ENCODE measurements at regions not wholly inside any gene's neighbourhood (a gene's known extent, or its start where the extent isn't known, plus 50 kb on each side); places are given as distances from the start of the nearest gene placed in this dataset.
"Not testable (repeated sequence)": the region's sequence is repeated elsewhere in the genome, so short reads cannot be mapped to it uniquely, and the experiment has no call there.

DNA sequence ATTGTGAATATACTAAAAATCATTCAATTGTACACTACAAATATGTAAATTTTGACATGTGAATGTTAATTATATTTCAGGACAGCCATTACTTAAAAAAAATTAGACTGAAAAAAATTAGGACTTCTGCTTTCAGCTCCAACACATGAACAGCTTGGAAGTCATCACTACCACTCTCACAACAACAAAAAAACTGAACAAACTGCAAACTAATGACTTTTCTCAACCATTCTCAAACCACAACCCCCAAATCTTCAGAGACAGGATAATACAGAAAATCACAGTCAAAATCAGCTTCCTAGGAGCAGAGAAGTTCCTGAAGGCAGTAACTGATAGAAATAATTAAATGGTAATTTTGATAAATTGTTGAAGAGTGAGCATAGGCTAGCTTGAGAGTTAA, 686.4 kb downstream of the TLE1 start:
- ATAC-seq (no peak), DNase-seq (no peak)
- Histone ChIP-seq H3K4me1 (no peaks in the 10 kb centered on the region), H3K27me3 (no peaks in the 10 kb centered on the region), H3K36me3 (no peaks in the 10 kb centered on the region), H3K27ac (no peak overlapping the region), H3K9me3 (no peaks in the 10 kb centered on the region), H3K4me3 (no peak overlapping the region)
- intact Hi-C loops (cut with DNase I; ENCODE audit: low total_unique reads): no loop called here
- TF ChIP-seq POLR2A (IDR thresholded peaks at IDR 0.05): no peak
- TF ChIP-seq, protein P1, sequence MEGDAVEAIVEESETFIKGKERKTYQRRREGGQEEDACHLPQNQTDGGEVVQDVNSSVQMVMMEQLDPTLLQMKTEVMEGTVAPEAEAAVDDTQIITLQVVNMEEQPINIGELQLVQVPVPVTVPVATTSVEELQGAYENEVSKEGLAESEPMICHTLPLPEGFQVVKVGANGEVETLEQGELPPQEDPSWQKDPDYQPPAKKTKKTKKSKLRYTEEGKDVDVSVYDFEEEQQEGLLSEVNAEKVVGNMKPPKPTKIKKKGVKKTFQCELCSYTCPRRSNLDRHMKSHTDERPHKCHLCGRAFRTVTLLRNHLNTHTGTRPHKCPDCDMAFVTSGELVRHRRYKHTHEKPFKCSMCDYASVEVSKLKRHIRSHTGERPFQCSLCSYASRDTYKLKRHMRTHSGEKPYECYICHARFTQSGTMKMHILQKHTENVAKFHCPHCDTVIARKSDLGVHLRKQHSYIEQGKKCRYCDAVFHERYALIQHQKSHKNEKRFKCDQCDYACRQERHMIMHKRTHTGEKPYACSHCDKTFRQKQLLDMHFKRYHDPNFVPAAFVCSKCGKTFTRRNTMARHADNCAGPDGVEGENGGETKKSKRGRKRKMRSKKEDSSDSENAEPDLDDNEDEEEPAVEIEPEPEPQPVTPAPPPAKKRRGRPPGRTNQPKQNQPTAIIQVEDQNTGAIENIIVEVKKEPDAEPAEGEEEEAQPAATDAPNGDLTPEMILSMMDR (IDR thresholded peaks at IDR 0.05 in 4 of 5, conservative IDR thresholded peaks at IDR 0.05 in 1 of 5): no peak
- in situ Hi-C loops (cut with MboI; ENCODE audit: low sequenced_read_pairs in 4 of 4): no loop called here

DNA sequence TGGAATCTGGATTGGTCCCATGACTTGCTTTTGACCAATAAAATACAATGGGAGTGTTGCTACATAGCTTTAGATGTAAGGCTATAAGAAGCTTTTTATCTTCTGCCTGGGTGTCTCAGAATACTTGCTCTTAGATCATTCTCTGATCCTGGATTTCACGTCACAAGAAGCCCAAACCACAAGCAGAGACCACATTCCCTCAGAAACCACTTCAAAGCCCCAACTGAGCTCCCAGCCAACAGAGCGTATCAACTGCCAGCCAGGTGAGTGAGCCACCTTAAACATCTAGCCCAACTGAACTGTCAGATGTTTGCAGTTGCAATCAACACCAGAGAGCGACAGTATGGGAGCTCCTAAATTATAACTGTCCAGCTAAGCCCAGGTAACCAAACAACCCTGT, 687.1 kb downstream of the TLE1 start:
- Histone ChIP-seq H3K9me3 (no peaks in the 10 kb centered on the region), H3K4me3 (no peak overlapping the region), H3K36me3 (no peaks in the 10 kb centered on the region), H3K27ac (no peak overlapping the region), H3K4me1 (no peaks in the 10 kb centered on the region), H3K27me3 (no peaks in the 10 kb centered on the region)
- ATAC-seq (no peak), DNase-seq (no peak)
- intact Hi-C loops (cut with DNase I; ENCODE audit: low total_unique reads) (no loop called here), in situ Hi-C loops (cut with MboI; ENCODE audit: low sequenced_read_pairs in 4 of 4) (no loop called here)
- TF ChIP-seq, protein P1 (IDR thresholded peaks at IDR 0.05 in 4 of 5, conservative IDR thresholded peaks at IDR 0.05 in 1 of 5): no peak
- TF ChIP-seq POLR2A (IDR thresholded peaks at IDR 0.05): no peak

DNA sequence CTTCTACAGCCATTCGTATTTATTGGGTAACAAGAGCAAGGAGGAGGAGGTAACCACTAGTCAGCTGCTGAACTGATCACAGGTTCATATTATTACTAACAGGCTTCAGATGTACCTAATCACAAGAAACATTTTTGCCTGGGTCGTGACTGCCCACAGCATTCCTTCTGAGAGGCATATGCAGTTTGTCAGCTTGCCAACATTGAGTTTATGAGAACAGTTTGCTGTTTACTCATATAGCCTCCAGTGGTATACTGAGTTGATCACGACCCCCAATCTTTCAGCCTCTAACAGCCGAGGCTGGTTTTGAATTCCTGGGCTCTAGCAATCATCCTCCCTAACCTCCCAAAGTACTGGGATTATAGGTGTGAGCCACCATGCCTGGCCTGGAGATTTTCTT, 693.6 kb downstream of the TLE1 start:
- no peaks in the 10 kb centered on the region for H3K4me1 ChIP-seq
- ATAC-seq (no peak), DNase-seq (no peak)
- no peaks in the 10 kb centered on the region for H3K9me3 ChIP-seq
- no peak overlapping the region for H3K4me3 ChIP-seq
- in situ Hi-C loops (cut with MboI; ENCODE audit: low sequenced_read_pairs in 4 of 4) (no loop called here), intact Hi-C loops (cut with DNase I; ENCODE audit: low total_unique reads) (no loop called here)
- no peaks in the 10 kb centered on the region for H3K27me3 ChIP-seq
- no peak overlapping the region for H3K27ac ChIP-seq
- no peaks in the 10 kb centered on the region for H3K36me3 ChIP-seq
- TF ChIP-seq, protein P1 (IDR thresholded peaks at IDR 0.05 in 4 of 5, conservative IDR thresholded peaks at IDR 0.05 in 1 of 5): no peak
- TF ChIP-seq POLR2A (IDR thresholded peaks at IDR 0.05): no peak

DNA sequence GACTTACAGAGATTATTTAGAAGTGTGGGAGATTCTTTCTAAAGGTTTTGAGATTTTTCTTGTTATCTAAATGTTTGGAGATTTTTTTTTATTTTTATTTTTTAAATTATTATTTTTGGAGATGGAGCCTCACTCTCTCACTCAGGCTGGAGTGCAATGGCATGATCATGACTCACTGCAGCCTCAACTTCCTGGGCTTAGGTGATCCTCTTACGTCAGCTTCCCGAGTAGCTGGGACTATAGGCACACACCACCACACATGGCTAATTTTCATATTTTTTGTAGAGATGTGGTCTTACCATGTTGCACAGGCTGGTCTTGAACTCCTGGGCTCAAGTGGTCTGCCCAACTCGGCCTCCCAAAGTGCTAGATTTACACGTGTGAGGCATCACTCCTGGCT, 694.5 kb downstream of the TLE1 start:
- Histone ChIP-seq H3K27ac (no peak overlapping the region), H3K4me1 (no peaks in the 10 kb centered on the region), H3K27me3 (no peaks in the 10 kb centered on the region), H3K4me3 (no peak overlapping the region), H3K9me3 (no peaks in the 10 kb centered on the region), H3K36me3 (no peaks in the 10 kb centered on the region)
- ATAC-seq (no peak), DNase-seq (no peak)
- intact Hi-C loops (cut with DNase I; ENCODE audit: low total_unique reads) (no loop called here), in situ Hi-C loops (cut with MboI; ENCODE audit: low sequenced_read_pairs in 4 of 4) (no loop called here)
- TF ChIP-seq POLR2A (IDR thresholded peaks at IDR 0.05): no peak
- TF ChIP-seq, protein P1 (IDR thresholded peaks at IDR 0.05 in 4 of 5, conservative IDR thresholded peaks at IDR 0.05 in 1 of 5): no peak

DNA sequence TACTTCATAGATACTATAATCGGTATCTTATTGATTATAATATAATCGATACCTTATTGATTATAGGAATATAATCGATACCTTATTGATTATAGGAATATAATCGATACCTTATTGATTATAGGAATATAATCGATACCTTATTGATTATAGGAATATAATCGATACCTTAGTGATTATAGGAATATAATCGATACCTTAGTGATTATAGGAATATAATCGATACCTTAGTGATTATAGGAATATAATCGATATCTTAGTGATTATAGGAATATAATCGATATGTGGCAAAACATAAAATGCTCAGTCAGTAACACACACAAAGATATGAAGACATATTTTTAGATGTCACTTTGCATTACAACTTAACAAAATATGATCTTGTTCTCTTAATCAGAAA, 703.8 kb downstream of the TLE1 start:
- ATAC-seq; H3K36me3 ChIP-seq; H3K27ac ChIP-seq; H3K27me3 ChIP-seq; in situ Hi-C loops (cut with MboI; ENCODE audit: low sequenced_read_pairs in 4 of 4); H3K4me3 ChIP-seq; intact Hi-C loops (cut with DNase I; ENCODE audit: low total_unique reads); DNase-seq; H3K4me1 ChIP-seq; H3K9me3 ChIP-seq: not testable (repeated sequence)
